ENCODE measurements at regions not wholly inside any gene's neighbourhood (a gene's known extent, or its start where the extent isn't known, plus 50 kb on each side); places are given as distances from the start of the nearest gene placed in this dataset.

DNA sequence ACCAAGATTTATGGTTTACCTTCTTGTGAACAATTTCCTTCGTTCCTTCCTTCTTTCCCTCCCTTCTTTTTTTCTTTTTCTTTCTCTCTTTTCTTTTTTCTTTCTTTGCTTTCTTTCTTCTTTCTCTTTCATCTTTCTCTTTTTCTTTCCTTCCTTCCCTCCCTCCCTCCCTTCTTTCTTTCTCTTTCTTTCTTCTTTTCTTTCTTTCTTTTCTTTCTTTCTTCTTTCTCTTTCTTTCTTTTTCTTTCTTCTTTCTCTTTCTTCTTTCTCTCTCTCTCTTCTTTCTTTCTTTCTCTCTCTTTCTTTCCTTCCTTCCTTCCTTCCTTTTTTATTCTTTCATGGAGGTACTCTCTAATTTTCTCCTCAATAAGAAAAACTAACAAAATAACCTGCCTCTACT is 462.1 kb upstream of the ATP2B1 start:
- no peaks in the 10 kb centered on the region for H4K20me1 ChIP-seq (ENCODE audit: control insufficient read depth, insufficient read depth, insufficient read length)
- H3K9ac ChIP-seq (ENCODE audit: extremely low read depth, insufficient read length, low read length), result no peak overlapping the region
- no peaks in the 10 kb centered on the region for H3K23me2 ChIP-seq (ENCODE audit: insufficient read length, low read depth, low read length, poor library complexity, severe bottlenecking)
- no peak overlapping the region for H4K91ac ChIP-seq (ENCODE audit: insufficient read length, low read depth, low read length)
- H3K9me3 ChIP-seq (ENCODE audit: control insufficient read depth, low read depth, low read length), result no peaks in the 10 kb centered on the region
- Mint-ChIP-seq H3K27ac (no peak overlapping the region), H3K27me3 (ENCODE audit: low read depth) (no peaks in the 10 kb centered on the region), H3K4me3 (no peak overlapping the region), H3K36me3 (ENCODE audit: insufficient read depth in 1 of 3, low read depth in 3 of 3) (no peaks in the 10 kb centered on the region), H3K9me3 (no peaks in the 10 kb centered on the region), H3K4me1 (peaks cover 5 to 11% of the 10 kb centered on the region in 2 experiments; a peak in 2 of 4 replicates)
- no peak overlapping the region for H2BK12ac ChIP-seq (ENCODE audit: insufficient read length, low read depth, low read length)
- H3K27ac ChIP-seq (ENCODE audit: insufficient read length, low read depth, low read length), result no peak overlapping the region
- no CpG with 5 or more reads among the region's 1 CpG for WGBS (ENCODE audit: extremely low coverage, insufficient read length, low lambda C conversion rate)
- no peak overlapping the region for H3T11ph ChIP-seq (ENCODE audit: low read length)
- TF ChIP-seq, protein P1, sequence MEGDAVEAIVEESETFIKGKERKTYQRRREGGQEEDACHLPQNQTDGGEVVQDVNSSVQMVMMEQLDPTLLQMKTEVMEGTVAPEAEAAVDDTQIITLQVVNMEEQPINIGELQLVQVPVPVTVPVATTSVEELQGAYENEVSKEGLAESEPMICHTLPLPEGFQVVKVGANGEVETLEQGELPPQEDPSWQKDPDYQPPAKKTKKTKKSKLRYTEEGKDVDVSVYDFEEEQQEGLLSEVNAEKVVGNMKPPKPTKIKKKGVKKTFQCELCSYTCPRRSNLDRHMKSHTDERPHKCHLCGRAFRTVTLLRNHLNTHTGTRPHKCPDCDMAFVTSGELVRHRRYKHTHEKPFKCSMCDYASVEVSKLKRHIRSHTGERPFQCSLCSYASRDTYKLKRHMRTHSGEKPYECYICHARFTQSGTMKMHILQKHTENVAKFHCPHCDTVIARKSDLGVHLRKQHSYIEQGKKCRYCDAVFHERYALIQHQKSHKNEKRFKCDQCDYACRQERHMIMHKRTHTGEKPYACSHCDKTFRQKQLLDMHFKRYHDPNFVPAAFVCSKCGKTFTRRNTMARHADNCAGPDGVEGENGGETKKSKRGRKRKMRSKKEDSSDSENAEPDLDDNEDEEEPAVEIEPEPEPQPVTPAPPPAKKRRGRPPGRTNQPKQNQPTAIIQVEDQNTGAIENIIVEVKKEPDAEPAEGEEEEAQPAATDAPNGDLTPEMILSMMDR (conservative IDR thresholded peaks at IDR 0.05), result no peak
- H3K23ac ChIP-seq (ENCODE audit: insufficient read length, low read depth, low read length), result no peak overlapping the region
- H4K8ac ChIP-seq (replicated peaks; ENCODE audit: insufficient read length, low read depth, low read length), result no peak overlapping the region
- H3K56ac ChIP-seq (ENCODE audit: insufficient read length, low read depth, low read length), result no peak overlapping the region
- DNase-seq, result no peak
- H2BK5ac ChIP-seq (ENCODE audit: insufficient read length, low read length), result no peak overlapping the region
- no peak overlapping the region for H3K4me2 ChIP-seq (ENCODE audit: insufficient read depth, insufficient read length, low read length)
- no peaks in the 10 kb centered on the region; the same call in 1 of the 2 replicates for H3K27me3 ChIP-seq (ENCODE audit: insufficient read depth, low read length)
- no peak overlapping the region for H2BK20ac ChIP-seq (ENCODE audit: low read depth, low read length, poor library complexity, severe bottlenecking)
- H4K5ac ChIP-seq (ENCODE audit: insufficient read length, low read depth, low read length), result no peak overlapping the region
- H2AK5ac ChIP-seq (ENCODE audit: insufficient read length, low read length), result no peak overlapping the region
- no peak overlapping the region for H2BK120ac ChIP-seq (ENCODE audit: low read depth, low read length, poor library complexity, severe bottlenecking)
- H3K4ac ChIP-seq (ENCODE audit: low read depth, low read length), result no peak overlapping the region
- H3K4me1 ChIP-seq (ENCODE audit: insufficient read depth, low read length), result no peaks in the 10 kb centered on the region
- H3K18ac ChIP-seq (ENCODE audit: insufficient read length, low read depth, low read length), result no peak overlapping the region
- no peaks in the 10 kb centered on the region for H3K79me1 ChIP-seq (ENCODE audit: insufficient read depth, low read depth, low read length, poor library complexity, severe bottlenecking)
- H2BK15ac ChIP-seq (ENCODE audit: low read depth, low read length), result no peak overlapping the region
- no peak overlapping the region for H3K14ac ChIP-seq (ENCODE audit: insufficient read depth, low read length)
- no peaks in the 10 kb centered on the region for H3K79me2 ChIP-seq (ENCODE audit: insufficient read depth, low read length)
- no peak overlapping the region for H2AFZ ChIP-seq (ENCODE audit: low read length)

Data from H9 (cell line).